ENCODE measurements at regions not wholly inside any gene's neighbourhood (a gene's known extent, or its start where the extent isn't known, plus 50 kb on each side); places are given as distances from the start of the nearest gene placed in this dataset.

GRCh38 chr6:14713008-14713960 is 532.6 kb upstream of the JARID2 start:
- no peak for DNase-seq

DNA sequence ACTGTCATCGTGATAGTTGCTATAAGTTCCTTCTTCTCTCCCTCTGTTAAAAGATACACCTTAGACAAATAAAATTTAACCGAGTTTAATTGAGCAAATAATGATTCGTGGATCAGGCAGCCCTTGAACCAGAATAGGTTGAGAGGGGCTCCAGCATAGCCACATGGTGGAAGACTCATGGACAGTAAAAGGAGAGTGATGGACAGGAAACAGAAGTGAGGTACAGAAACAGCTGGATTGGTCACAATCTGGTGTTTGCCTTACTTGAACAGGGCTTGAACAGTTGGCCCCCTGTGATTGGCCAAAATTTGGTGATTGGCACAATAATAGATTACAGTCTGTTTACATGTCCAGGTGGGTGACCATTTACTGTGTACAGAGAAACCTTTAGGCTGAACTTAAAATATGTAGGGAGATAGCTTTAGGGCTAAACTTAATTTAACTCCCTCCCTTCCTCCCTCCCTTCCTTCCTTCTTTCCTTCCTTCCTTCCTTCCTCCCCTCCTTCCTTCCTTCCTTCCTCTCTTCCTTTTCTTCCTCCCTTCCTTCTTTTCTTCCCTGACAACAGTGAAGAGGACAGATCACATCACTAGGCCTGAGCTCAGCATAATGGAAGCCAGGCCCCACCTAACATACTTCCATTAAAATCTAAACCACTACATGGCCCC is 531.8 kb upstream of the JARID2 start:
- DNase-seq: no peak

- DNase-seq: no peak
Measured at GRCh38 chr6:14715076-14715475, 530.8 kb upstream of the JARID2 start.

GRCh38 chr6:14716499-14717146 is 529.2 kb upstream of the JARID2 start:
- DNase-seq: no peak

DNA sequence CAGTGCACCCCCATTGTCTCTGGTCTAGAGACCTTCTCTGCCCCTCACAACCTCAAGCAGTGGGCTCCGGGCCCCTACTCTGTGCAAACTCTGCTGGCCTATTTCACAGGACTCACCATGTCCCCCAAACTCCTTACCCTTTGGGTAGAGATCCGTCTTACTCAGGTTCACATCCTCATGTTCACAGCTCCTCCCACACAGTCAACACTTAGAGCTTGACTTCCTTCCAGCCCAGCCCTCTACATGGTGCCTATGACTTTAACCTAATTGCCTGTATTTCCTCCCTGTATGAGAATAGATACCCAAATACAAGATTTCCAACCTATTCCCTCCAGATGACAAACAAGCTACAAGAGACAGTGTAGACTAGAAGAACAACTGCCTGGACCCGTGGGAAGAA is 528.6 kb upstream of the JARID2 start:
- DNase-seq: no peak

DNA sequence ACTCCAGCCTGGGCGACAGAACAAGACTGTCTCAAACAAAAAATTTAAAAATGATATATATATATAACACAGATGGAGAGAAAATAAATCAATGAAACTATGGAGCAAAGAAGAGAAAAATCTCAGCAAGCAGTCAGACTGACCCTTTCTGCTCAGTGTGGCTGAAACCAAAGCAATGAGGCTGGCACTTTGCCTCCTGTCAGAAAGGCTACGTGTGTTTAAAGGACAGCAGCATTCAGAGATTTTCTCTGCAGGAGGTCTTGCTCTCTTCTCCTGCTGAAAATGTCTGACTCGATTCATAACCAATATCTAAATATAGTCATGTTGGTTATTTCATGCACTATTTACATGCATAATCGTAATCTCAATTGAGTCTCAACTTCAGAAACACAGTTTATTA is 527.0 kb upstream of the JARID2 start:
- DNase-seq: no peak

- DNase-seq: no peak
Measured at GRCh38 chr6:14719270-14719669, 526.6 kb upstream of the JARID2 start.

DNA sequence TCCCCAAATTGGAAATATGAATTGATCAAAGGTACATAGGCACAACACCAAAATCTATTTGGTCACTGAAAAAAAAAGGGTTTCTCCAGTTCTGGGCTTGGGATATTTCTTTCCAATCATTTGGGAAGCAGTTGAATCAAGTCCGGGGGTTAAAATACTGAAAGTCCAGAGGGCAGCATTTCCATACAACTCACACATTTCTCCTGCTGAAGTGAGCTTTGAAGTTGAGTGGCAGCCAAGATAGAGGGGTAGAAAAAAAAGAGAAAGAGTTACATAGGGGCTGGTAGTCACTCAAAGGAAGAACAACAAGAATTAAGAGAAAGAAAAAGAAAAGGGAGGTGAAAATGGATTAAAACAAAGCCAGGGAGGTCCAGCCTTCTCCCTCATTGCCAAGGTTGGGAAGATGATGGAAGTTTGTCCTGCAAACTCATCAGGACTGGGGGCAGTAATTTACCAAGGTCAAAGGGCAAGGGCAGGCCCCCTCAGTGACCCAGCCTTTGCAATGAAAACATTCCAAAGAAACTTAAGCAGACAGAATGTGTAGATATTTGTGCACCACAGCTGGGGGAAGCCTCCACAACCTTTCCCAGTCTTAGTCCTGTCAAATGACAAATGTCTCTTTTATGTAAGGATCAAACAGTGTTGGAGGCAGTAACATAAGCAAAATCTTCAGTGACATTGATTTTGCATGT is 525.3 kb upstream of the JARID2 start:
- no peak for DNase-seq

GRCh38 chr6:14721103-14721758 is 524.6 kb upstream of the JARID2 start:
- DNase-seq: peak; percentile 39

DNA sequence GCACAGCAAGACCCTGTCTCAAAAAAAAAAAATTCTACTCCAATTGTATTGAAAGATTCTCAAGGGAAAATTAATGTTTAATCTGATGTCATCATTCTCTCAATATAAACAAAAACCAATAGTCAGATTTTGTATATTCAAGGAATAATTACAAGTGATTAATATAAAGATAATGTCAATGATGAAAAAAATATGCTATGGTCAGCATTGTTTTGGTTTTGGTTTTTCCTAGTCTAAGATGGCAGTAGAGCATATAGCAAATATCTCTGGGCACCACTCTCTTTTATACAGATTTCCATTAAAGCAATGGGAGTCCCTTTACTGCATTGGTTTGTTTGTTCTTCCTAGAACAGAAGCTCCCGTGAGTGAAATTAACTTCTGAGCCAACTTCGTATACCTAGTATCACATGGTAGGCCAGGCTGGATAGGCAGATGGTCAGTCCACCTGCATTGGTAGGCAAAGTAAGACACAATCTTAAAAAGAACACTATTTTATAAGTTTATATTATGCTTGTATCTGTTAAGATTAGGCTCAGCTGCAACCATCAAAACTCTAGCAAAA is 523.8 kb upstream of the JARID2 start:
- DNase-seq: no peak

- DNase-seq: no peak
Measured at GRCh38 chr6:14722704-14723103, 523.2 kb upstream of the JARID2 start.

DNA sequence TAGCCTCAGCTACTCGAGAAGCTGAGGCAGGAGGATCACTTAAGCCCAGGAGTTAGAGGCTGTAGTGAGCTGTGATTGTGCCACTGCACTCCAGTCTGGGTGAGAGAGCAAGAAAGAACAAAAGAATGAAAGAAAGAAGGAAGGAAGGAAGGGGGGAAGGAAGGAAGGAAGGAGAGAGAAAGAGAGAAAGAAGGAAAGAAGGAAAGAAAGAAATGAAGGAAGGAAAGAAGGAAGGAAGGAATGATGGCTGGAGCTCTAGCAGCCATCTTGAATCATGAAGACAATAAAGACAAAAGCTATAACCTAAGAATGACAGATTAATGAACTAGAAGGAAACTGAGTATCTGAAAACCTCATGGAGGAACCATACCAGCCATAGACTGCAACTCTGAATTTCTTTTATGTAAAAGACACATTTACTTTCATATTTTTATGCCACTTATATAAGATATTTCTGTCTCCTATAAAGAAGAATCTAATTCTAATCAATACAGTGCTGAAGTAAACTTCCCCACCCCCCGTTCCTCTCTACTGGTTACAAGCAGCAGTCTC is 522.3 kb upstream of the JARID2 start:
- no peak for DNase-seq

GRCh38 chr6:14724549-14724948 is 521.3 kb upstream of the JARID2 start:
- no peak for DNase-seq

DNA sequence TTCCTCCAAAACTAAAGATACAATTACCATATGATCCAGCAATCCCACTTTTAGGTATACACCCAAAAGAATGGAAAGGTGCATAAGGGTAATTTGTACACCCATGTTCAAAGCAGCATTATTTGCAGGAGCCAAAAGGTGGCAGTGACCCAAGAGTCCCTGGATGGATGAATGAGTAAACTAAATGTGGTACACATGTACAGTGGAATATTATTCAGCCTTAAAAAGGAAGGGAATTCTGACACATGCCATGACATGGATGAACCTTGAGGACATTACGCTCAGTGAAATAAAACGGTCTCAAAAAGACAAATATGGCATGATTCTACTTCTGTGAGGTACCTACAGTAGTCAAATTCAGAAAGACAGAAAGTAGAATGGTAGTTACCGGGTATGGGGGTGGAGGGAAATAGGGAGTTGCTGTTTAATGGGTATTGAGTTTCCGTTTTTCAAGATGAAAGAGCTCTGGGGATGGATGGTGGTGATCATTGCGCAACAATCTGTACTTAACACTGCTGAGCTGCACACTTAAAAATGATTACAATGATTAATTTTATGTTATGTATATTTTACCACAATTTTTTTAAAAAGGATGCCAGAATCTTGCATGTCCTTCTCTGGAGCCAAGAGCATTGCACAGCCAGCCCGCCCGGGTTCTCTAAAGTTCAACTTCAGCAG is 518.9 kb upstream of the JARID2 start:
- no peak for DNase-seq

GRCh38 chr6:14727494-14728395 is 518.1 kb upstream of the JARID2 start:
- DNase-seq: no peak

- no peak for DNase-seq
Measured at GRCh38 chr6:14728396-14729024, 517.4 kb upstream of the JARID2 start.

GRCh38 chr6:14729129-14729871 is 516.6 kb upstream of the JARID2 start:
- DNase-seq: no peak

- DNase-seq: no peak
Measured at GRCh38 chr6:14730654-14731053, 515.2 kb upstream of the JARID2 start.
